Common myeloid progenitor, CD34-positive (primary cell): ENCODE measurements at regions not wholly inside any gene's neighbourhood (a gene's known extent, or its start where the extent isn't known, plus 50 kb on each side); places are given as distances from the start of the nearest gene placed in this dataset.

Source experiments
- CTCF ChIA-PET: fragments of 350-600 bp; sonication (Branson Sonifier 250); formaldehyde crosslinking; loops from one replicate; lab custom pipeline; 2021; ENCODE audit warnings: antibody characterized with exemption; lab: Charles Lee
- POLR2A ChIA-PET: fragments of 350-600 bp; sonication (Branson Sonifier 250); formaldehyde crosslinking; loops from one replicate; lab custom pipeline; 2021; ENCODE audit warnings: antibody characterized with exemption; lab: Charles Lee
- DNase-seq, 3 donors: peaks; one replicate each; pipeline versions ENCODE4 v3.0.0 to v3.0.0-alpha.2; 2013
- H3K27ac ChIP-seq, 2 experiments: 1 replicate in 1 of 2; 2 replicates in 1 of 2; pipeline ENCODE4 v1.7.0; 2013; ENCODE audit warnings: inconsistent platforms in 2 of 2, low read length in 2 of 2, mild to moderate bottlenecking in 2 of 2, low read depth in 1 of 2, moderate library complexity in 1 of 2; ENCODE audit not compliant: severe bottlenecking in 2 of 2, insufficient read depth in 1 of 2, poor library complexity in 1 of 2
- H3K27me3 ChIP-seq, 5 experiments: replicated peaks in 2 of 5; 1 replicate in 3 of 5; 2 replicates in 2 of 5; pipeline versions ENCODE4 v1.6.1 to v1.7.0; 2013; ENCODE audit warnings: low read length in 4 of 5, mild to moderate bottlenecking in 2 of 5, moderate library complexity in 2 of 5, inconsistent platforms in 1 of 5; ENCODE audit not compliant: insufficient read depth in 5 of 5, control insufficient read depth in 4 of 5
- H3K36me3 ChIP-seq, 4 experiments: 1 replicate in 2 of 4; 2 replicates in 2 of 4; pipeline versions ENCODE4 v1.6.1 to v1.7.0; 2013; ENCODE audit warnings: low read length in 3 of 4, control low read depth in 1 of 4, mild to moderate bottlenecking in 1 of 4; ENCODE audit not compliant: control insufficient read depth in 4 of 4, insufficient read depth in 4 of 4
- H3K4me1 ChIP-seq, 4 experiments: 1 replicate in 3 of 4; 2 replicates in 1 of 4; pipeline versions ENCODE4 v1.6.1 to v1.7.1; 2013; ENCODE audit warnings: low read length in 3 of 4, mild to moderate bottlenecking in 3 of 4, control low read depth in 1 of 4, inconsistent platforms in 1 of 4, moderate library complexity in 1 of 4; ENCODE audit not compliant: control insufficient read depth in 4 of 4, insufficient read depth in 4 of 4; ENCODE audit errors: control extremely low read depth in 1 of 4
- H3K4me3 ChIP-seq, 7 experiments: 1 replicate in 4 of 7; 2 replicates in 3 of 7; pipeline versions ENCODE4 v1.5.1 to v1.7.0; 2013; ENCODE audit warnings: mild to moderate bottlenecking in 7 of 7, low read length in 6 of 7, moderate library complexity in 6 of 7, inconsistent platforms in 2 of 7, low read depth in 2 of 7, control low read depth in 1 of 7; ENCODE audit not compliant: insufficient read depth in 4 of 7, control insufficient read depth in 1 of 7; ENCODE audit errors: extremely low read depth in 1 of 7
- H3K9me3 ChIP-seq, 5 experiments: 1 replicate in 4 of 5; 2 replicates in 1 of 5; pipeline versions ENCODE4 v1.6.1 to v1.7.1; 2013; ENCODE audit warnings: low read length in 4 of 5, mild to moderate bottlenecking in 2 of 5, inconsistent platforms in 1 of 5, low read depth in 1 of 5, moderate library complexity in 1 of 5; ENCODE audit not compliant: control insufficient read depth in 4 of 5, insufficient read depth in 2 of 5; ENCODE audit errors: control extremely low read depth in 1 of 5
- WGBS: methylation state at CpG from one replicate; pipeline ENCODE4 v1.1.5; 2013; ENCODE audit not compliant: insufficient coverage; 5-methylcytosine and 5-hydroxymethylcytosine counted together

GRCh38 chr2:144159240-144159639 lies 360.7 kb downstream of the ZEB2 start:
- Histone ChIP-seq H3K27ac (no peak overlapping the region), H3K4me3 (no peak overlapping the region), H3K36me3 (no peaks in the 10 kb centered on the region), H3K4me1 (no peaks in the 10 kb centered on the region), H3K27me3 (no peaks in the 10 kb centered on the region), H3K9me3 (no peaks in the 10 kb centered on the region)
- 100% methylated on average over 2 of the region's 4 CpGs for WGBS
- POLR2A ChIA-PET = no interaction called here
- peak in 2 of 3 donors; percentile 10 to 24 for DNase-seq
- CTCF ChIA-PET = interaction anchor here (0.8 kb wide), 1 partner anchor 14 kb away, joined by 3 read pairs; no protein-coding TSS in a partner anchor

DNA sequence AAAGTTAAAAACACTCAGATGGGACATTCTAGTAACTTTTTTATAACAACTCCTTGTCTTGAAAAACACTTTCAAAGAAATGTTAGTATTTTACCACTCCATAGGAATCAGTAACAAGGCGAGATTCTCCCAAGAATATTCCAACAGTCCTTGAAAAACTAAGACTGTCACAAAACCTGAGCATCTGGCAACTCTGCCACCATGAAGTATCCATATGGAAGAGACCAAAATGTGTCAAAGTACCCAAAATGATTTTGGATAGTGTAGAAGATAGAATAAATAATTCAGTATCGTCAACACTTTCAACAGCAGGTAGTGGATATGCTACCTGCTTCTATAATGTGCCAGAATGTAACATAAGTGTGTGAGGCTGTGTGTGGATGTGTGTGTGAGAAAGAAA lies 361.8 kb downstream of the ZEB2 start:
- ChIA-PET CTCF (no interaction called here), POLR2A (no interaction called here)
- H3K9me3 ChIP-seq = no peaks in the 10 kb centered on the region
- no peak for DNase-seq
- no peaks in the 10 kb centered on the region for H3K27me3 ChIP-seq
- H3K27ac ChIP-seq = no peak overlapping the region
- peaks cover 0 to 2% (median under 1%) of the 10 kb centered on the region in 4 experiments for H3K4me1 ChIP-seq
- no peaks in the 10 kb centered on the region for H3K36me3 ChIP-seq
- H3K4me3 ChIP-seq = no peak overlapping the region
- 100% methylated on average over 1 of the region's 2 CpGs for WGBS

- CTCF ChIA-PET = no interaction called here
- WGBS = 96% methylated on average over 3 of the region's 6 CpGs
- POLR2A ChIA-PET = no interaction called here
- Histone ChIP-seq H3K27me3 (no peaks in the 10 kb centered on the region), H3K4me3 (no peak overlapping the region), H3K27ac (no peak overlapping the region), H3K9me3 (no peaks in the 10 kb centered on the region), H3K36me3 (no peaks in the 10 kb centered on the region), H3K4me1 (peaks cover 7 to 12% (median 10%) of the 10 kb centered on the region in 4 experiments)
- DNase-seq = no peak
Observed at GRCh38 chr2:144156736-144157640, 362.9 kb downstream of the ZEB2 start.

GRCh38 chr2:144154205-144154604 lies 365.7 kb downstream of the ZEB2 start:
- Histone ChIP-seq H3K27ac (no peak overlapping the region), H3K9me3 (no peaks in the 10 kb centered on the region), H3K4me3 (no peak overlapping the region), H3K4me1 (peaks cover 8 to 23% (median 16%) of the 10 kb centered on the region in 4 experiments), H3K36me3 (no peaks in the 10 kb centered on the region), H3K27me3 (no peaks in the 10 kb centered on the region)
- no peak for DNase-seq
- ChIA-PET POLR2A (no interaction called here), CTCF (interaction anchor here (0.6 kb wide), 1 partner anchor 156 kb away, joined by 3 read pairs; no protein-coding TSS in a partner anchor)
- no CpG with 5 or more reads among the region's 2 CpGs for WGBS

DNA sequence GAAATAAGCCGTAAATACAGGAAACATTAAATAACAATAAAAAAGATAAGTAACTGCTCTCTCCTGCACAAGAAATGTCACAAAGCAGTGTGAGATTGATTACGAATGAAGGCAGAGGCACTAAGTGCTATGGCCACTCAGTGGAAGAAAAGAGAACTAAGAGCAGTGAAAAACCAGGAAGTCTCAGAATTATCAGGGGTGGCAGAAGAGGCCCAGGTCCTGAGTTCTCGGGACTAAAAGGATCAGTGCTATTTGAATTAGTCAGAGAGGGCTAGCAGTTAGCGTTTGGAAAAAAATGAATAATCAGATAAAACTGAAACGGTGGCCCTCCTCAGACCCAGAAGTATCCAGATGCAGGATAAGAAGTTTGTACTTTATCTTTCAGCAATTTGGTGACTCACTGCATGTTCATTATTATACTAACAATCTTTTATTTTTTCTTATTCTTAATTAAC lies 367.1 kb downstream of the ZEB2 start:
- Histone ChIP-seq H3K4me3 (peak overlapping the region in 2 of 7 experiments; percentile 21 to 54), H3K9me3 (no peaks in the 10 kb centered on the region), H3K27me3 (no peaks in the 10 kb centered on the region), H3K27ac (no peak overlapping the region), H3K36me3 (no peaks in the 10 kb centered on the region), H3K4me1 (peaks cover 8 to 23% (median 16%) of the 10 kb centered on the region in 4 experiments)
- 0% methylated on average over 2 of the region's 5 CpGs for WGBS
- CTCF ChIA-PET = interaction anchor here (0.9 kb wide), 1 partner anchor 8 kb away, joined by 3 read pairs; no protein-coding TSS in a partner anchor
- peak; percentile 66 to 89 (median 83) for DNase-seq
- POLR2A ChIA-PET = no interaction called here

GRCh38 chr2:144151851-144152250 lies 368.1 kb downstream of the ZEB2 start:
- no peaks in the 10 kb centered on the region for H3K9me3 ChIP-seq

GRCh38 chr2:144151405-144151804 lies 368.5 kb downstream of the ZEB2 start:
- H3K4me1 ChIP-seq = peaks cover 8 to 23% (median 16%) of the 10 kb centered on the region in 4 experiments
- POLR2A ChIA-PET = no interaction called here
- CTCF ChIA-PET = interaction anchor here (1.6 kb wide), 1 partner anchor 22 kb away, joined by 5 read pairs; no protein-coding TSS in a partner anchor
- no peaks in the 10 kb centered on the region for H3K27me3 ChIP-seq
- no peaks in the 10 kb centered on the region for H3K9me3 ChIP-seq
- H3K27ac ChIP-seq = peak overlapping the region in 1 of 2 experiments; percentile 38
- WGBS = no CpG with 5 or more reads among the region's 1 CpG
- peak in 2 of 3 donors; percentile 39 to 65 for DNase-seq
- H3K36me3 ChIP-seq = no peaks in the 10 kb centered on the region
- no peak overlapping the region for H3K4me3 ChIP-seq

More at GRCh38 chr2:144151851-144152250, 368.1 kb downstream of the ZEB2 start:
- WGBS = no CpG with 5 or more reads among the region's 2 CpGs
- DNase-seq = peak in 2 of 3 donors; percentile 42 to 61
- peak overlapping the region in 1 of 2 experiments; percentile 38 for H3K27ac ChIP-seq
- ChIA-PET POLR2A (no interaction called here), CTCF (interaction anchor here (0.9 to 1.6 kb wide), 2 partner anchors 9 to 22 kb away, joined by 3 to 5 read pairs; no protein-coding TSS in a partner anchor)
- no peaks in the 10 kb centered on the region for H3K36me3 ChIP-seq
- H3K4me3 ChIP-seq = peak overlapping the region in 1 of 7 experiments; percentile 27
- H3K4me1 ChIP-seq = peaks cover 8 to 23% (median 16%) of the 10 kb centered on the region in 4 experiments
- no peaks in the 10 kb centered on the region for H3K27me3 ChIP-seq
